NCI-H2171 (cell line): ENCODE measurements at regions not wholly inside any gene's neighbourhood (a gene's known extent, or its start where the extent isn't known, plus 50 kb on each side); places are given as distances from the start of the nearest gene placed in this dataset.
"Not testable (repeated sequence)": the region's sequence is repeated elsewhere in the genome, so short reads cannot be mapped to it uniquely, and the experiment has no call there.

Experiments
- DNase-seq: peaks from one replicate; lab custom pipeline; 2025; lab: John Stamatoyannopoulos, UW

DNA sequence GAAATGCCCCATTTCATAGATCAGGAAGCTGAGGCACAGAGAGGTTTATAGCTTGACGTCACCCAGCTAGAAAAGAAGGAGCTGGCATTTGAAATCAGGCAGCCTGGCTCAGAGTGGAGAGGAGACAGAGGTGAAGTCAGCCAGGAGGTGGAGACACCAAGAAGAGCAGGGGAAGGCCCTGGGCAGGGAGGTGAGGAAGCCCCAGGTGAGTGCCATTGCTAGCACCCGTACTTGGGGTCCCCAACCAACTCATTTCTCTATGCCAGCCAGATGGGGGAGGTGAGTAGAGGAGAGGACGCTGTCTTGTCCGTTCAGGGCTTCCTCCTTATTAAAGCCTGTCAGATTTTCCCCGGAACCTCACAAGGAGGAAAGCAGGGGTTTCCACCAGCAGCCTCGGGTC, 149.6 kb upstream of the TLE3 start:
- DNase-seq: no peak

DNA sequence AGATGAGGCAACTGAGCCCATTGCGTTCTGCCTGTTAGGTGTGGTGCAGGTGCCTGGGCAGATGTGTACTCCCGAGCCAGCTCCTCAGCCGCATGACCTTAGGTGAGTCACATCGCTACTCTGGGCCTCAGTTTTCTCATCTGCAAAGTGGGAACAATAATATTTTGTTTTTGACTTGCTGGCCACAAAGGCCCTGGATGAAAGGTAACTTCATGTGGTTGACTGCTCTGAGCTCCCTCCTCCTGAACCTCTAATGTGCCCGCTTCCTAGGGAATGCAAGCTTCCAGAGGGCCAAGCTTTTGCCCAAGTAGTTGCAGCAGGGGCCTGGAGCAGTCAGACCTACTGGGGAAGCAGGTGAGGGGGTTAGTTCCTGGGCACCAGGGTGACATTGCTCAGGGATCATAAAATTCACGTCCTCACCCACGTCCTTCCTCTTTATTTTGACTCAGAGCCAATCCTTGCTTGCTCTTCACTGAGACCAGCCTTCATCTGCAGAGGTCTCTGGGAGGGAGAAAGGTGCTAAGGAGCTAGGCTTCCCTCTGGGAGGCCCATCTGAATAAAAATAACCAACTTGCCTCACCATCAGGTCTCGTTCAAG, 149.0 kb upstream of the TLE3 start:
- DNase-seq: no peak

DNA sequence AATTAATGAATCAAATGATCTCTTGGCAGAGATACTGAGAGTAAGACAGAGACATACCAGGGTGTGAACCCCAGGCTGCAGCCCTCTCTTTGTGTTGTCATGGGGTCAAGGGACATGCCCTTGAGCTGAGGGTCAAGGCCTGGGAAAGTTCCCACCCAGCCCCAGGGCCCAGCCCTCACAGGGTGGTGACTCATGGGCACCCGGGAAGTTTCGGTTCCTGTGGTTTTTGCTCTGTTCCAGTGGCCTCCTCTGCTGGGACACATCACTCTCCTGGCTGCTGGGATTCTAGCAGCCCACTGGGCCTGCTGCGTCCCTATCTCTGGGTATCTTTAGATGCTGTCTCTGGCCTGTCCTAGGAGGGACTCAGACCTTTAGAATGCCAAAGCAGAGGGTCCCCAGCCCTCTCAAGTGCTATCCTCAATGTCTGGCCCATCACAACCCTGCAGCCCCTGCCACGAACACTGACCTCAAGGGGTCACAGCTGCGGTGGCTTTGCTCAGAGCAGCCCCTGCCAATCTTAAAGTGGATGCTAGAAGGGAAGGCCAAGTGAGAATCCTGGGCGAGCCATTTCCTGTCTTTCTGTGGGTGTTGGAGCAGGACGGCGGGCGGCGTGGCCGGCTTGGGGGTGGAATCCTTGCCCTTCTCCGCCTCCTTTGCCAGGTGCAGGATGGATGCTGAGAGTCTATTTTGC, 148.4 kb upstream of the TLE3 start:
- no peak for DNase-seq

DNA sequence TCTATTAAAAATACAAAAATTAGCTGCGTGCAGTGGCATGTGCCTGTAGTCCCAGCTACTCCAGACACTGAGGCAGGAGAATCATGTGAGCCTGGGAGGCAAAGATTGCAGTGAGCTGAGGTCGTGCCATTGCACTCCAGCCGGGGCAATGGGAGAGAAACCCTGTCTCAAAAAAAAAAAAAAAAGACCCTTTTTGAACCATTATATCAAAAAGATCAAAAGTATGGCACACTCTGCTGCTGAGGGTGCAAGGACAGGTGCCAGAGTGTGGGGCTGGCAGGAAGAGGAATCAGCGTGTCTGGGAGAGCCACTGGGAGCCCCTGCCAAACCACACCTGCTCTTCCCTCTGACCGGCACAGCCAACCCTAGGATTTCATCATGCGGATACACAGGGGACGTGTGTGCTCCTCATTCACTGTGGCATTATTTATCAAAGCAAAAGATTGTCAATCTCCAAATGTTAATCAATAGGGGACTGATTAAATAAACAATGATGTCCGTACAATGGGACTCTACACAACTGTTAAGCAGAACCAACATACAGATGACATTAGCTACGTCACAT, 147.3 kb upstream of the TLE3 start:
- no peak for DNase-seq

DNA sequence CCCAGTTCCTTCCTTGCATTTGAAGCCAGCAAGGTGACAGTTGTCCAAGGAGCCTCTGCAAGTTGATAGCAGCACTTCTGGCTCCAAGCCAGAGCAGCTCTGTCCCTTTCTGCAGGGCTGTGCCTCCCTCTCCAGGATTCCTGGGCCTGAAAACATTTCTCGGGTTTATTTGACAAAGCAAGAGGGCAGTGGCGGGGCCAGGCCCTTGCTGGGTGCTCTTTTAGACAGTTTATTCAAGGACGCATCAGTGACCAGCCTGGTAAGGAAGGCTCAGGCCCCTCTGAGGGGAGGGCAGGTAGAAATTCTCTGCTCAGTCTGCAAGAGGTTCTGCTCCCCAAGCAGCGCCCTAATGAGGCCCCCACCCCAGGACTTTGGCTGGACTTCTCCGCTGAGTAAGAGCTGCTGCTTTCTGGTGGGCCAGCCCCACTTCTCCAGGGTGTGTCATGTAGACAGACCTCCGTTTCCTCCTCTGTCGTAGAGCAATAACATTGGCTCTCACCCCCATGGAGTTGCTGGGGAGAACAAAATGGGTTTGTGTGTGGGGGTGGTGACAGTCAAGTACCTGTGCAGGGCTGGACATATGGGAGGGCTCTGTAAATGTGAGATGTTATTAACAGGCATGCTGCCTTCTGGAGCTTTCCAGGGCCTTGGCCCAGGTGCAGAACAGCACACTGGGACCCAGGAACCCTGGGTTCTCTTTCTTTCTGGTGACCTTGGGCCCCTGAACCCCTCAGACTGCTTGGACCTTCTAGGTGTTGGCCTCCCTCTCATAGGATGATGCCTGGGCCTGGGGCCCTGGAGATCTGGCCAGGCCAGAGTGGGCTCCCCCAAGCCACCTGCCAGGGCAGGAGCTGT, 146.2 kb upstream of the TLE3 start:
- DNase-seq: no peak

DNA sequence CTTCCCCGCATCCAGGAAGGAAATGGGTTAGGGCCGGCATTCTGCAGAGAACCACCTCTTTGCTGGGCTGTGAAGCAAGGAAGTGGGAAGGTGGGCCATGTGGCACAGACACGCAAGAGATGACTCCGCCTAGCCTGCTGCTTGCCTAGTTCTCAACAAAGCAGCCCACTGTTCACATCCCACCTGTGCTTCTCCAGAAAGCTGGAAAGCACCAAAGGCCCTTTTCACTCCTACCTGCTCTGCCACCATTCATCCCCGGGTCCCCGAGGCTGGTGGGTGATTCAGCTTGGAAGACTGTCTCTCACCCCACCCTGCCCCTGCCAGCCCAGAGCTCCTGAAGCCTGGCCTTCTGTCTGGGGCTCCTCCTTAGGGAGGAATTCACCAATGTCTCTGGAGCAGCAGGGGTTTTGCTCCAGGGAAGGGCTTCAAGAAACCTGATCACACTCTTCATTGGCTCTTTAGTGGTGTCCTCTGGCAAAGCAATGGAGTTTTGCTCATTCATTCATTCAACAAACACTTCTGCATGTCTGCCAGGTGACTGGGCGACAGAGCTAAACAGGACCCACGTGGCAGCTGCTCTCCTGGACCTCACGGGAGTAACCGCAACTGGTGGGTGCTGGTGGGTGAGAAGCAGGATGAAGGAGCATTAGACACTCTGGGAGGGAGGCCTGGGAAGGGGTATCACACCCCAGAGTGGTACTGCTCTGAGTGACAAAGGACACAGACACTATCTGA, 145.4 kb upstream of the TLE3 start:
- no peak for DNase-seq

DNA sequence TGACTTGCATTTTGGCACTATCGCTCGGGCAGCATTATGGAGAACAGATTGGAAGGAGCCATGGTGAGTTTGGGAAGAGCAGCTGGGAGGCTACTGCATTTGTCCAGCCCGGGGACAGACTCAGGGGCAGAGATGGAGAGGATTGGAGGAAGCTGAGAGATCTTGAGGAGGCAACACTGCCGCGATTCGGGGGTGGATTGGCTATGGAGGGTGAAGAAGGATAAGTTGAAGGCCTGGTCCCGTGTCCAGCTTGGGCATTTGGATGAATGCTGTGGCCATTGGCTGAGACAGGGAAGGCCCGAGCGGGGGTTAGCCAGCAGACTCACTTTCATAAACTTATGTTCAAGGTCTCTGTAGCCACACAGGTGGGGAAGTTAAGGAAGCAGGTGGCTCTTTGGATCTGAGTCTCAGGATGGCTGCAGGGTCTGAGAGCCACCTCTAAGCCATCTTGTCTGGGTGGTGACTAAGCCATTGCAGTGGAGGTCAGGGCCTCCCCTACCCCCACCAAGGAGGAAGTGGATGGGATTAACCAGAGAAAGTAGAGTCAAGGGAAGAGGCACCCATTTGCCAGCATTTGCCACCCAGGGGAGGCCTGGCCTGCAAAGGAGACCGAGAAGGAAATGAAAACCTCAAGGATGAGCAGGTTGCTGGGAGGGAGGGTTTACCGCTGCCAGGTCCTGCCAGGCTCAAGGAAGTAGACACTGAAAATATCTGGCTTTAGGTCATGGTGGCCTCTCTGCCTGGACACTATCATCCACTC, 144.0 kb upstream of the TLE3 start:
- DNase-seq: no peak

DNA sequence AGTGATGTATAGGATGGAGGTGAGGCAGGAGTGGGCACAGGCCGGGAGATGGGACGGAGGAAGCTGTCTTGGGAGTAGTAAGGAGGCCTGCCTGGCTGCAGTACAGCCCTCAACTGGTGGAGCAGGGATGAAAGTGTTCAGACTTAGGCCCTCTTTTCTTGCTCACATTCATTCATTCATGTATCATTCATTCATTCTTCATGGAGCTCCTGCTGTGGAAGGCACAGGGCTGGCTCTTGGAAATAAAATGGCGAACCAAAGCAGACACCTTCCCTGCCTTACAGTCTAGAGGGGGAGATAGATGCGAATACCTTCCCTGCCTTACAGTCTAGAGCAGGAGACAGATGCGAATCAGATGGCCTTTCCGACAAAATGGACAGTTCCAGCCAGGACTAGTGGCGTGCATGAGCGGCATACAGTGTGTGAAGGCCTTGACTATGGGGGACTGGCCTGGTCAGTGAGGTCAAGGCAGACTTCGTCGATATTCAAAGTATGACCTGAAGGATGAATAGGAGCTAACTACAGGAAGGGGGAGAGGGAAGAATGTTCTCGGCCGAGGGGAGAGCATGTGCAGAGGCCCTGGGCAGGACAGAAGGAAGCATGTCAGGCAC, 143.2 kb upstream of the TLE3 start:
- no peak for DNase-seq

DNA sequence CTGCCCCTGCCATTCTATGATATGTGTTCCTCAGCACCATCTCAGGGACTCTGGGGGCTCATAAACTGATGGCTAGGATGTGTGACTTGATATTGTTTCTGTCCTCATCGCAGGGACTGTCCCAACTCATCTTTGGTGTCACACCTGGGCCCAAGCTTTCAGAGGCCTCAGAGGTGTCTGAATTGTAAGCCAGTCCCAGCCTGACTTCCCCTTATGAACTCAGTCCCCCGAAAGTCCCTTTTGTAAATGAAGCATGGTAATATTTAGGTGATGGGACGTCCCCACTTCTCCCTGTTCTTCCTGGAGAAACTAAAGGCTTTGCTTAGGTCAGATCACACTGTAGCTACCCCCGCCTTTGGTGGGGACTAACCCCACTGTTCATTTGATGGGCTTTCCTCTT, 142.4 kb upstream of the TLE3 start:
- DNase-seq: no peak

DNA sequence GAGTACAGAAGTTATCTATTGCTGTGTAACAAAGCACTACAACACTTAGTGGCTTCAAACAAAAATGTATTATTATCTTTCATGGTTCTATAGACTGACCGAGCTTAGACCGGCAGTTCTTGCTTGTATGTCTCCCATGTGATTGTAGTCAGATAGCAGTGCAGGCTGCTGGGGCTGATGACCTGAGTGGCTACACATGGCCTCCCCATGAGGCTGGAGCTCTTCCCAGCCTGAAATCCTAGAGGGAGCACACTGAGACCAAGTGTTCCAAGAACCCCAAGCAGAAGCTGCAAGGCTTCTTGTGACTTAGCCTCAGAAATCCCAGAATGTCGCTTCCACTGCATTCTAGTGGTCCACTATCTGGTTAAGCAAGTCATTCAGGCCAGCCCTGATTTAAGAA, 141.2 kb upstream of the TLE3 start:
- DNase-seq: no peak

DNA sequence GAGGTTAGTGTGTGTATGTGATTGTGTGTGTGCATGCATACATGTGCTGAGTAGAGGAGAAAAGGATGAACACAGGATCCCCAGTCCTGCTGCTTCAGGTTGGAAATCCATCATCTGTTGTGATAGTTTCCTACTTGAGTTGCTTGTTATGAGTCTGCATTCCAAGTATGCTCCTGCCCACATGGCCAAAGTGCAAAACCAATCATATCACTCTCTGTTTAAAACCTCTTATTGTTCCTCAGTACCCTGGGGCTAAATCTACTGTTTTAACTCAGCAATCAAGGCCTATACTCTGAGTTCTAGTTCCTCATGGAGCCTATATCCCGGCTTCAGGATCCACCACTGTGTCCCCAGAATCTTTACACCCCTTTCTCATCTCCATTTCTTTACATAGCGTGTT, 139.9 kb upstream of the TLE3 start:
- no peak for DNase-seq

DNA sequence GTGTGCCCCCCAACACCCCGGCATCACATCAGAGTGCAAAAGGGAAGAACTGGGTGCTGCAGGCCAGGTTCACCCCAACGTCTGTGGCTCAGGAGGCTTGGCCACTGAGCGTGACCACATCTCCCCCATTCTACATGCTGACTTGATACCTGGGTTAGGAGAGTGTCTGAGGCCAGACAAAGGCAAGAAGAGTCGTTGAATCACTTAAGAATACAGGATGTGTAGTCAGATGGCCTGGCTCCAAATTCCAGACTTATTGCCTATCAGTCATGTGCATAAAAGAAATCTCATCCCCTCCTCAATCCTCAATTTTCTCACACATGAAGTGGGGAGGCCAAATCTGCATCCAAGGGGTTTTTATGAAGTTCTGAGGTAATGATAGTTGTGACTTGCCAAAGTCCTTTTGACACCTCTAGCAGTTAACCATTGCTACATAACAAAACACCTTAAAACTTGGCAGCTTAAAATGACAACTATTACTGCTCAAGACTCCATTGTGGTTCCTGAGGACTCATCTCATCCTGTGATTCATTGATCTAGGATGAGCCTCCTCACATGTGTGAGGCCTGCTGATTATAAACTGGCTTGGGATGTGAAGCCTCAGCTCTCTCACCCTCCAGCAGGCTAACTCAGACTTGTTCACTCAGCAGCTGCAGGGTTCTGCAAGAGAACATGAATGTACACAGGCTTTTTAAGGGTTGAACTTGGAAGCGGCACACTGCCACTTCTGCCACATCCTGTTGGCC, 138.8 kb upstream of the TLE3 start:
- no peak for DNase-seq

DNA sequence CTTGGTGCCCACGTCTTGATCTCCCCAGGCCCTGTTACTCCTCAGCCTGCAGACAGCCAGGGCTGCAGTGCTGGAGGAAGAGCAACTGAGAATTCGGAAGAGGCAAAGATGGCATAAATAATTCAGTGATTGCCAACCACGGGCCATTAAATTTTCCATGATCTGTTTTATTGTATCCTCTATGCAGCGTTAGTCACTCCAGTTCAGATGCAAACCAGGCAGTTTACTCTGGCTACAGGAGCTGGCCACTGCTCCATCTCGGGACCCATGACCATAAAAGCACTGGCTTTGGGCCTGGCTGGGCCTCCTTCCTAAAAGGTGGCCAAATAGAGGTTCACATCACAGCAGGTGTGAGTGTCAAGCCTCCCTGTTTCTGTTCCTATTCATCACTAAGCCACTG, 137.6 kb upstream of the TLE3 start:
- DNase-seq: no peak

DNA sequence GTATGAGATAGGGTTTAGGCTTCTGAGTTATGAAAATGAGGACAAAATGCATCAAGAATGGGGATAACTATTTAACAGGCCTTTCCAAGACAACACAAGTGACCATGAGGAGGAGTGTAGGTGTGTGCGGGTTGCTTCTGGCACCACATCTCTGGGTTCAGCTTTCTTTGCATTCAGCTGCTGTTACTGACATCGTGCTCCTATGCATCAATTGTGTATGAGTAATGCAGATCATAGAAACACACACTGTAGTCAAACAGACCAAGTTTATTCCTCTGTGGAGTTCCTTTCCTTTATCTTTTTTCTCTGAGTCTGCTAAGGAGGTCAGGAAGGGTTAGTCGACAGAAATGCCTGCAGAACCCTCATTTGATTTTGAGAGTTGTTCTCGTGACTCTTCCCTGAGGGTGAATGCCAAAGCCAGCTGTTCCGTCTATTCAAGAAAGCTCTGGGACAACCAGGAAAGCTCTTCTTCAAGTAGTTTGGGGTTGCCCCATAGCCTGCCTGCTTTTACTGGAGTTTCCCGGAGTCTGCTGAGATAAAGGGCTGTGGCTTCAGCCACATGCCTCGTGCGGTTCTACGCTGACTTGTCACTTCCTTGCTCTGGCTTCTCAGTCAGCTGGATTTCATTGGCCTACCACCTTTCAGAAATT, 136.7 kb upstream of the TLE3 start:
- DNase-seq: no peak

DNA sequence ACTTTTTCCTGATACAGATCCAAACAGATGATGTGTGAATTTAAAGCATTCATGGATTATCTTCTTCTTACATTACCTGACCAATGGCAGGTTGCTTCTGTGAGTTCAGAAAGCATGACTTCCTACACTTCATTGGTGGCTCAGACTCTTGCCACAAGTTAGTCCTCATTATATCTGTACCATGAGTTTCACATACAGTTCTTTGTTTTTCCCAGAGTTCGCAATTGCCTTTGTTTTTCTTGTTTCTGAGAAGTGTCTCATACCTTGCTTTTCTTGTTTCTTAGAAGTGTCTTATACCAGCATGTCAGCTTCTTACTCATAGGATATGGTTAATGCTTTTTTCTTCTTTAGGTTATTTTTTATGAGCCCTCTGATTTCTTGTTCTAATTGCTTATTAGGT, 133.8 kb upstream of the TLE3 start:
- DNase-seq: no peak

DNA sequence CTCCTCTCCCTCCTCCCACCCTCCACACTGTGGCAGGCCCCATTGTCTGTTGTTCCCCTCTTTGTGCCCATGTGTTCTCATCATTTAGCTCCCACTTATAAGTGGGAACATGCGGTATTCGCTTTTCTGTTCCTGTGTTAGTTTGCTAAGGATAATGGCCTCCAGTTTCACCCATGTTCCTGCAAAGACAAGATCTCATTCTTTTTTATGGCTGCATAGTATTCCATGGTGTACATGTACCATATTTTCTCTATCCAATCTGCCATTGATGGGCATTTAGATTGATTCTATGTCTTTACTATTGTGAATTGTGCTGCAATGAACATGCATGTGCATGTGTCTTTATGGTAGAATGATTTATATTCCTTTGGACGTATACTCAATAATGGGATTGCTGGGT, 130.2 kb upstream of the TLE3 start:
- not testable (repeated sequence) for DNase-seq

DNA sequence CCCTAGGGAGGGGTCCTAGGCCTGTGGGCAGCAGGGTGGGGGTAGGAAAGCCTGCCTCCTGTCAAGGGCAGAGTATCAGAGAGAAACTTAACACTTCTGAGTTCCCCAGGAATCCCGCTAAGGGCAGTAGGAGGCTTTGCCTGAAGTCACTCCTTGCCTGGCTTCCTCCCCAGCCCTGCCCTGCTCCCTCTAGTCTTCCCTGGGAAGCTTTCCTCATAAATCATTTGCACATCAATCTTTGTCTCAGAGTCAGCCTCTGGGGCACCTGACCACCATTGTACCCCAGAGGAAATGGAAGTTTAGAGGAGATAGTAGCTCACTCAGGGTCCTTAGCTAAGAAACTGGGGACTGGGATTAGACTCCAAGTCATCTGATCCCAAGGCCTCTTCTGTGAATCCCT, 129.4 kb upstream of the TLE3 start:
- DNase-seq: no peak

DNA sequence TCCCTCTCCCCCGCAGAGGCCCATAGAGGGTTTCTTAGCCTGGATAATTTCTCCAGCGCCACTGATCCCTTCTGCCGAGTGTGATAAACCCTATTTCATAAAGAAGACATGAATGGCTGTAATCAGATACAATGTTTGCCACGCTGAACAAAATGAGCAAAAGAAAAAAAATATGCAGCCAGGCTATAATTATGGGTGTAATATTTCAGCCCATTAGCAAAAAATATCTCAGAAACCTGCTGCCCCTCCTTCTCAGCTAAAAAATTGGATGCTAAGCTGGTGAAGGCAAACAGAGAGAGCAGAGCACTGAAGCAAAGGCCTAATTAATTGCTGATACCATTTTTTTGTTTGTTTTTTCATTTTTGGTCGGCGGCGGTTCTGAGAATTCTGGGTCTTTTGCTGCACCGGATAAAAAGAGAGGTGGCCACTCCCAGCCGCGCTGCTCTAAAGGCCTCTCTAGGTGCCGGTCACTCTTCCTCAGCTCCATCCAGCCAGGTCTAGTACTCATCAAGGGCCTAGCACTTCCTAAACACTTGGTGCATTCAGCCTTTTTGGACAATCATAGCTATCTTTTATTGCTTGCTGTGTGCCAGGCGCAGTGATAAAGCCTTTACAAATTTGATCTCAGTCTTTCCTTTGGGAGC, 128.7 kb upstream of the TLE3 start:
- peak; percentile 76 for DNase-seq

DNA sequence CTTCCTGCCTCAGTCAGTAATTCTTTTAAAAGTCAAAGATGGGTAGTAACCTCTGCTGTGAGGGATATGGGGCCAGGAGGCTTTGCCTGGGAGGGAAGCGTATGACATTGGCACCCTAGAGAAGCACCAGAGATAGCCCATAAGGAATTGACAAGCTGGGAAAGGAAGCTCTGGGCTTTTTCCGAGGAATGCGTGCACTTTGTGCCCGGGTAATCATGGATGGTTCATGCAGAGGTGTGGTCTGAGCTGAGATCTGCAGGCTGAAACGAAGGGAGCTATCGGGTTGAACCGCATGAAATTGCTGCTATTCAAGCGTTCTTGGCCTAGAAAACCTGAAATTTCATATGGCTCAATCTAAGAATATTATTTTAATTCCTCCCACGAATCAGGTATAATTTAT, 127.7 kb upstream of the TLE3 start:
- DNase-seq: no peak
